Retinal pigment epithelial cell (primary cell): ENCODE measurements at regions not wholly inside any gene's neighbourhood (a gene's known extent, or its start where the extent isn't known, plus 50 kb on each side); places are given as distances from the start of the nearest gene placed in this dataset.

Experiments
- DNase-seq: peaks from one replicate; pipeline ENCODE4 v3.0.0-alpha.2; 2010; ENCODE audit warnings: low read depth
- H3K4me3 ChIP-seq: 2 replicates; pipeline ENCODE4 v1.5.1; 2011; ENCODE audit warnings: mild to moderate bottlenecking, low read length, control low read depth, moderate library complexity
- CTCF ChIP-seq: conservative IDR thresholded peaks from 2 replicates; pipeline ENCODE4 v1.5.1; 2011; ENCODE audit warnings: low read depth, low read length, control low read depth, inconsistent platforms

GRCh38 chr2:64221935-64222334 is 77.7 kb upstream of the PELI1 start:
- H3K4me3 ChIP-seq, result no peak overlapping the region
- no peak for DNase-seq
- no peak for TF ChIP-seq CTCF

- TF ChIP-seq CTCF, result no peak
- DNase-seq, result no peak
- H3K4me3 ChIP-seq, result no peak overlapping the region
Observed at GRCh38 chr2:64222351-64222750, 78.1 kb upstream of the PELI1 start.

- no peak overlapping the region for H3K4me3 ChIP-seq
- TF ChIP-seq CTCF, result no peak
- no peak for DNase-seq
Observed at GRCh38 chr2:64223055-64223454, 78.8 kb upstream of the PELI1 start.

- no peak overlapping the region for H3K4me3 ChIP-seq
- DNase-seq, result no peak
- no peak for TF ChIP-seq CTCF
Observed at GRCh38 chr2:64225491-64225890, 81.3 kb upstream of the PELI1 start.

- no peak overlapping the region for H3K4me3 ChIP-seq
- DNase-seq, result no peak
- no peak for TF ChIP-seq CTCF
Observed at GRCh38 chr2:64226611-64227010, 82.4 kb upstream of the PELI1 start.

GRCh38 chr2:64227603-64228125 is 83.4 kb upstream of the PELI1 start:
- TF ChIP-seq CTCF, result no peak
- H3K4me3 ChIP-seq, result peak overlapping the region; percentile 59
- DNase-seq, result no peak

- peak overlapping the region; percentile 59 for H3K4me3 ChIP-seq
- no peak for TF ChIP-seq CTCF
- DNase-seq, result no peak
Observed at GRCh38 chr2:64228126-64228678, 84.0 kb upstream of the PELI1 start.
